Fibroblast of villous mesenchyme (primary cell): ENCODE measurements at regions not wholly inside any gene's neighbourhood (a gene's known extent, or its start where the extent isn't known, plus 50 kb on each side); places are given as distances from the start of the nearest gene placed in this dataset.

ENCODE experiments used
- DNase-seq: peaks from one replicate; pipeline ENCODE4 v3.0.0-alpha.2; 2010; ENCODE audit warnings: low read depth
- H3K4me3 ChIP-seq: 2 replicates; pipeline ENCODE4 v1.5.1; 2011; ENCODE audit warnings: low read depth, mild to moderate bottlenecking, low read length
- TF ChIP-seq, protein P1 (sequence below): IDR thresholded peaks from 2 replicates; pipeline ENCODE4 v1.5.1; 2012; ENCODE audit warnings: low read depth, mild to moderate bottlenecking, low read length; ENCODE audit not compliant: insufficient read depth

DNA sequence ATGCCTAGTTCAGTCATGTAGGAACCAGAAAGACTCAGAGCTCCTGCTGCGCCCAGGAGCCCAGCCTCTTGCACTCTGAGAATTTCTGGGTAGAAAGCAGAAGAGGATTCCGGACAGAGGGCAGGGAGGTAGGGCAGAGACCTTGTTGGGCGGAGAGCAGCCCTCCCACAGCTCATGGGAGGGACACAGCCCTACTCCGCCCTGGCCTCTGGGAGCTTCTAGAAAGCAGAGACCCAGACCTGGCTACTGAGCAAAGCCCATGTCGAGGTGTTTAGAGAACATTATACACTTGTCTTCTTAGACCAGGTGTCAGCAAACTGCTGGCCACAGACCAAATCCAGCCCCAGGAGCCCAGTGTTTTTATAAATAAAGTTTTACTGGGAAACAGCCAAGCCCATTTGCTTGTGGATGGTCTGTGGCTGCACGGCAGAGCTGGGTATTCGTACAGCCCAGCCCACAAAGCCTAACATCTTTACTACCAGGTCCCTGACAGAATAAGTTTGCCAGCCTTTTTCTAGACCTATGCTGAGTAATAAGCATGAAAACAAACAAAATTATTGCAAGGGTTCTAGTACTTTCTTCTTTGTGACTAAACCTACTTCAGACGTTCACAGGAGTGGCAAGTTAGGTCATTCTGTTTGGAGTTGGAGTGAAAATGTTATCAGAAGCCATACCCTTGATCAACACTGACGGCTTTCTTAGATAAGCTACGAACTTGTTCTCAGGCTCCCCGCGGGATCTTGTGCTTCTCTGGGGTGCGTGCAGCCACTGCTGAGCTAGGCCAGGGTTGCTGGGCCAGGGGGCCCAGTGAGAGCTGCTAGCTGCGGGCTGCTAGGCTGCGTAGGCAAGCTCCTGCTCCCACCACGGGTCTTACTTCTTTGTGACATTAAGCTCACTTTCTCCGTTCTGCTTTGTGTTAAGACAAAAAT lies 235.1 kb upstream of the FOXQ1 start:
- DNase-seq, result no peak
- H3K4me3 ChIP-seq, result no peak overlapping the region
- TF ChIP-seq, protein P1, sequence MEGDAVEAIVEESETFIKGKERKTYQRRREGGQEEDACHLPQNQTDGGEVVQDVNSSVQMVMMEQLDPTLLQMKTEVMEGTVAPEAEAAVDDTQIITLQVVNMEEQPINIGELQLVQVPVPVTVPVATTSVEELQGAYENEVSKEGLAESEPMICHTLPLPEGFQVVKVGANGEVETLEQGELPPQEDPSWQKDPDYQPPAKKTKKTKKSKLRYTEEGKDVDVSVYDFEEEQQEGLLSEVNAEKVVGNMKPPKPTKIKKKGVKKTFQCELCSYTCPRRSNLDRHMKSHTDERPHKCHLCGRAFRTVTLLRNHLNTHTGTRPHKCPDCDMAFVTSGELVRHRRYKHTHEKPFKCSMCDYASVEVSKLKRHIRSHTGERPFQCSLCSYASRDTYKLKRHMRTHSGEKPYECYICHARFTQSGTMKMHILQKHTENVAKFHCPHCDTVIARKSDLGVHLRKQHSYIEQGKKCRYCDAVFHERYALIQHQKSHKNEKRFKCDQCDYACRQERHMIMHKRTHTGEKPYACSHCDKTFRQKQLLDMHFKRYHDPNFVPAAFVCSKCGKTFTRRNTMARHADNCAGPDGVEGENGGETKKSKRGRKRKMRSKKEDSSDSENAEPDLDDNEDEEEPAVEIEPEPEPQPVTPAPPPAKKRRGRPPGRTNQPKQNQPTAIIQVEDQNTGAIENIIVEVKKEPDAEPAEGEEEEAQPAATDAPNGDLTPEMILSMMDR, result no peak

DNA sequence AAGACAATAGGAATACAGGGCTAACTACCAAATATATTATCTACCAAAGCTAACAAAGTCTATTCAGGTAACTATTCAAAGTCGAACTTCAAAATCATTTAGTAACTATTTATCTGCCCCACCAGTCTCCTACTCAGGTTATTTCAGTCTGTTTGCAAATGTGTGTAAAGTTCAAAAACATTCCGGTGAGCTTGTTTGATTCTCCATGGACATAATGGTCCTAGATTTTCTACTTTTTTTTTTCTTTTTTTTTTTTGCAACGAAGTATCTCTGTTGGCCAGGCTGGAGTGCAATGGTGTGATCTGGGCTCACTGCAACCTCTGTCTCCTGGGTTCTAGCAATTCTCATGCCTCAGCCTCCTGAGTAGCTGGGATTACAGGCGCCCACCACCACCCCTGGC lies 236.0 kb upstream of the FOXQ1 start:
- TF ChIP-seq, protein P1, result no peak
- H3K4me3 ChIP-seq, result no peak overlapping the region
- no peak for DNase-seq

DNA sequence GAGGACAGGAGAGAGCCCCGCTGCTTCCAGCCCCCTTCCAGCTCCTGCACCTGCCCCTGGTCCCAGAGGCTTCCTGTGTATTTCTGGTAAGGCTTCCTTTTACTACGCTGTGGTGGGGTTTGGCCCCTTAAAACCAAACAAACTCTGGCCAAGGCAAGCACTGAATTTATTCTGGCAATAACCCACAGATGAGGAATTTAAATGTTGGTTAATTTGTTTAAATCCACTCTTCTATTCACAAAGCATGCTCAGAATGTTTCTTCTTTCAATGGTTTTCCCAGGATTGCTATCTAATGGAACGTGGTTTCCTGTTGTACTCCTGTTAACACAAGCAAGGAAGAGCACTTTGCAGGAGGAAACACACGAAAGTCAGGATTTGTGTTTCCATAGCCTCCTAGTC lies 236.5 kb upstream of the FOXQ1 start:
- no peak overlapping the region for H3K4me3 ChIP-seq
- DNase-seq, result no peak
- TF ChIP-seq, protein P1, result no peak

DNA sequence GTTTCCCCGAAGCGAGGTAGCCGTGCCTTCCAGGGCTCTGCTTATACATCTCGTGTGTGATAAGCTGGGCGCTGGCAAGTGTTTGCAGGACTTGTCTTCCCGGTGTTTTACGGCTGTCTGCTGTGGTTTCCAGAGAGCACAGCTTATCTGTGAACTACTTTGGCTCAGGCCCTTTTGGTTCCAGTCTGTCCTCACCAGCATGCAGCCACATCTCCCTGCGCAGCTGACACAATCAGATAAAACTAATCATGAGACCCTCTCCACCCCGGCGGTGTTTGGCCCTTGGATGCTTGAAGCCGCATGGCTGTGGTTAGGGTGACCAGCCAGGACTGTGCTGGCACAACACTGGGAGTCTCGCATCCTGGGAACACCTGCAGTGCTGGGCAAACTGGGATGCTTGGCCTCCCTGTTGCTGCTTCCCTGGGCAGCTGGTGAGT lies 241.8 kb upstream of the FOXQ1 start:
- TF ChIP-seq, protein P1, result no peak
- peak; percentile 96 for DNase-seq
- H3K4me3 ChIP-seq, result no peak overlapping the region

DNA sequence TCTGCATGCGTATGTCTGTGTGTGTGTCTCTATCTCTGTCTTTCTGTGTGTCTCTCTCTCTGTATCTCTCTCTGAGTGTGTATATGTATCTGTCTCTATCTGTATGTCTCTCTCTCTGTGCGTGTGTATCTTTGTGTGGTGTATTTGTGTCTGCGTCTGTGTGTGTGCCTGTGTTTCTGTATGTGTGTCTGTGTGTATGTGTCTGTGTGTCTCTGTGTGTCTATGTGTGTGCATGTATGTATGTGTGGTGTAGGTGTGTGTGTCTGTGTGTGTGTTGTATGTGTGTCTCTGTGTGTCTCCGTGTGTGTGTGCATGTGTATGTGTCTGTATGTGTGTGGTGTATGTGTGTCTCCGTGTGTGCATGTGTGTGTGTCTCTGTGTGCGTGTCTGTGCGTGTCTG lies 243.0 kb upstream of the FOXQ1 start:
- no peak for DNase-seq
- TF ChIP-seq, protein P1, result no peak
- H3K4me3 ChIP-seq, result no peak overlapping the region

DNA sequence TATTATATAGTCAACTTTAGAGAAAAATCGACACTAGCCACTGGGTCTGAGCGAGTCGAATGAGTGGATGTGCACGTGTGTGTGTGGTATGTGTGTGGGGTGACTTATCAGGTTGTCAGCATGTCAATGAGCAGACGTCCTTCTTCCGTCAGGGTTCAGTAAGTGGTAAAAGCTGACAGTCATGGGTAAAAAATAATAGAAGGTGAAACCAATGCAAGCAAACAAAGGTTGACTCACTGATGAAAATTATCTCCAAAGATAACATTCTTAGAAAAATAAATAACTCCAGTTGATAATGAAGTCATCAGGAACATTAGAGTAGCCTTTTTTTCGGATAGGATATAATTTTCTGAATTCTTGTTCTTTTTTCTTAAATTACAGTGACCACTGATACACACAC lies 243.8 kb upstream of the FOXQ1 start:
- TF ChIP-seq, protein P1, result no peak
- DNase-seq, result no peak
- no peak overlapping the region for H3K4me3 ChIP-seq
